K562 (cell line): ENCODE measurements at regions not wholly inside any gene's neighbourhood (a gene's known extent, or its start where the extent isn't known, plus 50 kb on each side); places are given as distances from the start of the nearest gene placed in this dataset.

Source experiments
- ATAC-seq: fragments of 200-7000 bp; cut with Tn5 transposase; 3 replicates; pipeline ENCODE4 v1.9.1; 2020; ENCODE audit warnings: moderate library complexity
- BruUV-seq: library from RNA; stranded (reverse); fragments of 400-500 nt; replicated peaks from 2 replicates; lab custom pipeline; 2021; lab: Mats Ljungman, UMichigan
- CTCF ChIA-PET: fragments of 300-600 bp; formaldehyde crosslinking; extraction: SDS; loops from one replicate; lab custom pipeline; 2021; ENCODE audit warnings: low intra/inter-chr PET ratio; lab: Yijun Ruan, JAX
- POLR2A ChIA-PET: fragments of 300-600, 350-650 bp; sonication (Branson Sonifier 250); formaldehyde crosslinking; extraction: SDS; loops from one replicate; lab custom pipeline; 2021; ENCODE audit warnings: antibody characterized with exemption, inconsistent platforms; lab: Yijun Ruan, JAX
- DNase-seq, 4 experiments: peaks; one replicate each; pipeline versions ENCODE4 v3.0.0 to v3.0.0-alpha.2; 2011 to 2018; ENCODE audit warnings: low spot score in 3 of 4, mixed read lengths in 3 of 4; ENCODE audit errors: extremely low read depth in 1 of 4
- FAIRE-seq: peaks from 2 replicates; lab custom pipeline; 2011; peaks lifted over from hg19 to GRCh38; lab: Jason Lieb, UNC
- H2AFZ ChIP-seq: 2 replicates; pipeline ENCODE4 v1.6.0; 2011; ENCODE audit warnings: low read depth, low read length, control low read depth, inconsistent platforms
- H3K27ac ChIP-seq: fragments of 200-600 bp; 3 replicates; pipeline ENCODE4 v1.8.0; 2011; ENCODE audit warnings: low read depth, mild to moderate bottlenecking, control low read depth, inconsistent platforms, low read length, moderate library complexity, mixed read lengths; ENCODE audit errors: extremely low read depth
- H3K27me3 ChIP-seq, 2 experiments: fragments of 300-600 bp in 1 of 2; 2 replicates in 1 of 2; 3 replicates in 1 of 2; pipeline versions ENCODE4 v1.6.0 to v1.8.0; 2011; ENCODE audit warnings: inconsistent platforms in 2 of 2, low read length in 2 of 2, mild to moderate bottlenecking in 1 of 2, mixed read lengths in 1 of 2, moderate library complexity in 1 of 2; ENCODE audit not compliant: control insufficient read depth in 2 of 2, insufficient read depth in 2 of 2
- H3K36me3 ChIP-seq: fragments of 300-600 bp; 3 replicates; pipeline ENCODE4 v1.8.0; 2011; ENCODE audit warnings: mild to moderate bottlenecking, low read length, inconsistent platforms; ENCODE audit not compliant: control insufficient read depth, insufficient read depth
- H3K4me1 ChIP-seq, 2 experiments: fragments of 200-600 bp in 1 of 2; replicated peaks in 1 of 2; 2 replicates in 1 of 2; 3 replicates in 1 of 2; pipeline versions ENCODE4 v1.5.1 to v1.8.0; 2011; ENCODE audit warnings: inconsistent platforms in 2 of 2, low read length in 2 of 2, mild to moderate bottlenecking in 1 of 2, mixed read lengths in 1 of 2, moderate library complexity in 1 of 2; ENCODE audit not compliant: control insufficient read depth in 2 of 2, insufficient read depth in 2 of 2
- H3K4me2 ChIP-seq: 2 replicates; pipeline ENCODE4 v1.6.1; 2011; ENCODE audit warnings: low read length, control low read depth, inconsistent platforms, mixed read lengths; ENCODE audit not compliant: insufficient read depth
- H3K4me3 ChIP-seq: fragments of 200-600 bp; sonication (generic), shearing (Covaris generic); 2 replicates; pipeline ENCODE4 v1.5.1; 2016; ENCODE audit warnings: control low read depth, inconsistent platforms
- H3K79me2 ChIP-seq: fragments of 200-600 bp; 3 replicates; pipeline ENCODE4 v1.8.0; 2011; ENCODE audit warnings: low read length, inconsistent platforms; ENCODE audit not compliant: control insufficient read depth, insufficient read depth
- H3K9ac ChIP-seq, 2 experiments: 2 replicates each; pipeline versions ENCODE4 v1.6.0 to v1.6.1; 2011; ENCODE audit warnings: low read depth in 2 of 2, low read length in 2 of 2, control low read depth in 1 of 2, inconsistent platforms in 1 of 2, mild to moderate bottlenecking in 1 of 2, mixed read lengths in 1 of 2; ENCODE audit not compliant: insufficient read depth in 1 of 2
- H3K9me1 ChIP-seq: one replicate; pipeline ENCODE4 v1.6.0; 2011; ENCODE audit warnings: inconsistent platforms, mild to moderate bottlenecking, low read length, moderate library complexity; ENCODE audit not compliant: control insufficient read depth, insufficient read depth
- H3K9me3 ChIP-seq: replicated peaks from 2 replicates; pipeline ENCODE4 v1.5.1; 2011; ENCODE audit warnings: low read depth, low read length, inconsistent platforms; ENCODE audit not compliant: control insufficient read depth, insufficient read depth
- H4K20me1 ChIP-seq: replicated peaks from 2 replicates; pipeline ENCODE4 v1.6.1; 2011; ENCODE audit warnings: low read length, inconsistent platforms, mixed read lengths; ENCODE audit not compliant: control insufficient read depth, insufficient read depth
- ARID1B ChIP-seq: fragments of 450-650 bp; IDR thresholded peaks from 2 replicates; pipeline ENCODE4 v1.6.1; 2016; ENCODE audit warnings: antibody characterized with exemption, mild to moderate bottlenecking, inconsistent platforms
- CBX3 ChIP-seq, 2 experiments: IDR thresholded peaks; 1 replicate in 1 of 2; 2 replicates in 1 of 2; pipeline ENCODE4 v1.6.1; 2012; ENCODE audit warnings: inconsistent platforms in 2 of 2, low read length in 2 of 2, borderline replicate concordance in 1 of 2, control low read depth in 1 of 2
- MAFK ChIP-seq: IDR thresholded peaks from 2 replicates; pipeline ENCODE4 v1.6.1; 2011; ENCODE audit warnings: low read length, improper control_type of control experiment
- MCM2 ChIP-seq: fragments of 450-650 bp; IDR thresholded peaks from 2 replicates; pipeline ENCODE4 v1.6.1; 2017; ENCODE audit warnings: low read depth, mild to moderate bottlenecking
- POLR2AphosphoS2 ChIP-seq: IDR thresholded peaks from 2 replicates; pipeline ENCODE4 v1.6.1; 2012; ENCODE audit warnings: low read length, improper control_type of control experiment
- STAT5B ChIP-seq: fragments of 250-450 bp; sonication (Bioruptor Pico); IDR thresholded peaks from 2 replicates; pipeline ENCODE4 v1.8.0; 2021; ENCODE audit warnings: mild to moderate bottlenecking, inconsistent platforms
- WHSC1 ChIP-seq: IDR thresholded peaks from one replicate; pipeline ENCODE4 v1.6.1; 2012; ENCODE audit warnings: low read length, control low read depth, inconsistent platforms
- ZNF707 ChIP-seq: fragments of 250-450 bp; sonication (Bioruptor Pico); conservative IDR thresholded peaks from 2 replicates; pipeline ENCODE4 v1.8.0; 2022; ENCODE audit warnings: inconsistent platforms, mild to moderate bottlenecking, moderate library complexity
- WGBS: fragments of 100-300 bp; shearing (Covaris generic); methylation state at CpG from one replicate; pipeline ENCODE4 v1.1.6; 2016; ENCODE audit warnings: low coverage, mixed read lengths; ENCODE audit not compliant: insufficient coverage; ENCODE audit errors: missing lambda C conversion rate; 5-methylcytosine and 5-hydroxymethylcytosine counted together
- in situ Hi-C: fragments of 300-500 bp; cut with MboI; formaldehyde crosslinking; loops from 4 replicates; pipeline ENCODE4 v1.15.0; 2018; ENCODE audit warnings: inconsistent platforms, mixed read lengths
- intact Hi-C: fragments of 100-400 bp; cut with micrococcal nuclease; formaldehyde crosslinking; loops from 2 replicates; pipeline ENCODE4 v1.14.2; 2022
- TF ChIP-seq, protein P1 (sequence below): fragments of 450-650 bp; formaldehyde crosslinking; IDR thresholded peaks from 2 replicates; pipeline ENCODE4 v1.4.0; 2020; ENCODE audit warnings: mild to moderate bottlenecking, moderate library complexity
- TF ChIP-seq, protein P2 (sequence below): fragments of 450-650 bp; IDR thresholded peaks from 2 replicates; pipeline ENCODE4 v1.6.1; 2017; ENCODE audit warnings: mild to moderate bottlenecking, moderate library complexity
- TF ChIP-seq, protein P3 (sequence below): fragments of 450-650 bp; formaldehyde crosslinking; IDR thresholded peaks from 2 replicates; pipeline ENCODE4 v1.4.0; 2020; ENCODE audit warnings: mild to moderate bottlenecking, mixed read lengths

DNA sequence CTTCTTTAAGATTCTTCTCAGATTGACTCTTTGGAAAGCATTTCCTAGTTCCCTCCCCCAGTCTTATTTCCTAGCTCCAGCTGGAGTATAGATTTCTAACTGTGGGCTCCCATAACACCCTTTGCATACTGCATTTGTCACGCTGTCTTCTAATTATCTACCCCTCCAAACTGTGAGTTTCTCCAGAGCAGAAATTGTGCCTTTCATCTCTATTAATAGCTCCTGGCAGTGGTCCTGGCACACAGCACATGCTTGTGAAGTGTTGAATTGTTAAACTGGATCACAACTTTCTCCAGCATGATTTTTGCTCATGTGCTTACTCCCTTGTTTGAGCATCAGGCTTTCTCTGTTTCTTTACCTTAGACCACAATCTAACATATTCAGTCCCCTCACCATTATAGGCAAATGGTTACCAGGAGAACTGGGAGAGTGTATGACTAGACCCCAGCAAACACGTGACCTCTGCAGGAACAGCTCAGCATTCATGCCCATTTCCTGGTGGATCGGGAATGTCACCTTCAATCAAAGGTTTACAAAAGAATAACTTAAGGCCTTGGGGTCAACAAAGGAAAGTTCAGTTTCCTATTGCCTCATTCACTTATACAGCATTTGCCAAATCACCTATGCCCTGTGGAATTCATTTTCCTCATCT lies 175.7 kb upstream of the TANK start:
- in situ Hi-C loops, result no loop called here
- H3K4me2 ChIP-seq, result no peak overlapping the region
- H2AFZ ChIP-seq, result no peak overlapping the region

DNA sequence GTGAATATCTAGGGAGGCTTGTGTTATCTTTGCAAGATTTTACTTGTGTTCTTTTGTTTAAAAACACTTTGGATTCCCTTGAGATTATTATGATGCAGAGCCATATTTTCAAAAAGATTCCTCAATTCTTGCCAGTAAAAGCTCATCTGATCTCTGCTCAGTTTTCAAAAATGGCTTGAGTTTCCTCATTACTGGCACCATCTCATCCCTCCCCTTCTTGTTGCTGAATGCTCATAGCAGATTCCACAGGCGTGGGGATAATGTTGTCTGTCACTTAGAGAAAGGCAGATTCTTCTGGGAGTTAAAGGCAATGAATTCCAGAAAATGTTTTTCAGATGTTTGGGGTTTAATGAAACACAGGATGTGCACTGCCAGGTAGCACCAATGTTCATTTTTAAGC lies 170.4 kb upstream of the TANK start:
- no peak overlapping the region for H3K9ac ChIP-seq
- intact Hi-C loops (loop anchor here (10.0 kb wide), 1 partner anchor 285 kb away; no protein-coding TSS in a partner anchor), in situ Hi-C loops (no loop called here)
- no peak for ATAC-seq
- 0% methylated on average over 1 of the region's 1 CpG for WGBS
- H2AFZ ChIP-seq, result no peak overlapping the region
- no peaks in the 10 kb centered on the region for H3K9me1 ChIP-seq
- no peak overlapping the region for H3K4me3 ChIP-seq
- no peaks in the 10 kb centered on the region for H3K36me3 ChIP-seq
- BruUV-seq, result no TSS peak
- H3K9me3 ChIP-seq, result no peaks in the 10 kb centered on the region
- no peak overlapping the region for H3K27ac ChIP-seq
- H4K20me1 ChIP-seq, result no peaks in the 10 kb centered on the region
- no peak overlapping the region for H3K4me2 ChIP-seq
- no peak for FAIRE-seq
- ChIA-PET POLR2A (interaction anchor here (0.7 to 1.1 kb wide), 2 partner anchors 543 to 665 kb away, joined by 3 read pairs; no protein-coding TSS in a partner anchor), CTCF (no interaction called here)
- no peaks in the 10 kb centered on the region for H3K4me1 ChIP-seq
- H3K27me3 ChIP-seq, result no peaks in the 10 kb centered on the region
- DNase-seq, result no peak
- H3K79me2 ChIP-seq, result no peaks in the 10 kb centered on the region
- TF ChIP-seq CBX3 (IDR thresholded peaks at IDR 0.05; ENCODE audit: borderline replicate concordance in 1 of 2, low read length in 2 of 2) (no peak), MCM2 (no peak), MAFK (no peak), WHSC1 (no peak), ZNF707 (CRISPR knock-in tag) (no peak), POLR2AphosphoS2 (no peak), STAT5B (CRISPR knock-in tag) (no peak)
- TF ChIP-seq, protein P1, sequence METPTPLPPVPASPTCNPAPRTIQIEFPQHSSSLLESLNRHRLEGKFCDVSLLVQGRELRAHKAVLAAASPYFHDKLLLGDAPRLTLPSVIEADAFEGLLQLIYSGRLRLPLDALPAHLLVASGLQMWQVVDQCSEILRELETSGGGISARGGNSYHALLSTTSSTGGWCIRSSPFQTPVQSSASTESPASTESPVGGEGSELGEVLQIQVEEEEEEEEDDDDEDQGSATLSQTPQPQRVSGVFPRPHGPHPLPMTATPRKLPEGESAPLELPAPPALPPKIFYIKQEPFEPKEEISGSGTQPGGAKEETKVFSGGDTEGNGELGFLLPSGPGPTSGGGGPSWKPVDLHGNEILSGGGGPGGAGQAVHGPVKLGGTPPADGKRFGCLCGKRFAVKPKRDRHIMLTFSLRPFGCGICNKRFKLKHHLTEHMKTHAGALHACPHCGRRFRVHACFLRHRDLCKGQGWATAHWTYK (CRISPR knock-in tag), result no peak
- TF ChIP-seq, protein P2, sequence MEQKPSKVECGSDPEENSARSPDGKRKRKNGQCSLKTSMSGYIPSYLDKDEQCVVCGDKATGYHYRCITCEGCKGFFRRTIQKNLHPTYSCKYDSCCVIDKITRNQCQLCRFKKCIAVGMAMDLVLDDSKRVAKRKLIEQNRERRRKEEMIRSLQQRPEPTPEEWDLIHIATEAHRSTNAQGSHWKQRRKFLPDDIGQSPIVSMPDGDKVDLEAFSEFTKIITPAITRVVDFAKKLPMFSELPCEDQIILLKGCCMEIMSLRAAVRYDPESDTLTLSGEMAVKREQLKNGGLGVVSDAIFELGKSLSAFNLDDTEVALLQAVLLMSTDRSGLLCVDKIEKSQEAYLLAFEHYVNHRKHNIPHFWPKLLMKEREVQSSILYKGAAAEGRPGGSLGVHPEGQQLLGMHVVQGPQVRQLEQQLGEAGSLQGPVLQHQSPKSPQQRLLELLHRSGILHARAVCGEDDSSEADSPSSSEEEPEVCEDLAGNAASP, result no peak

More for the DNA sequence above, 175.7 kb upstream of the TANK start:
- H3K4me1 ChIP-seq, result no peaks in the 10 kb centered on the region
- no peak overlapping the region for H3K4me3 ChIP-seq
- no peak overlapping the region for H3K27ac ChIP-seq
- TF ChIP-seq, protein P3, sequence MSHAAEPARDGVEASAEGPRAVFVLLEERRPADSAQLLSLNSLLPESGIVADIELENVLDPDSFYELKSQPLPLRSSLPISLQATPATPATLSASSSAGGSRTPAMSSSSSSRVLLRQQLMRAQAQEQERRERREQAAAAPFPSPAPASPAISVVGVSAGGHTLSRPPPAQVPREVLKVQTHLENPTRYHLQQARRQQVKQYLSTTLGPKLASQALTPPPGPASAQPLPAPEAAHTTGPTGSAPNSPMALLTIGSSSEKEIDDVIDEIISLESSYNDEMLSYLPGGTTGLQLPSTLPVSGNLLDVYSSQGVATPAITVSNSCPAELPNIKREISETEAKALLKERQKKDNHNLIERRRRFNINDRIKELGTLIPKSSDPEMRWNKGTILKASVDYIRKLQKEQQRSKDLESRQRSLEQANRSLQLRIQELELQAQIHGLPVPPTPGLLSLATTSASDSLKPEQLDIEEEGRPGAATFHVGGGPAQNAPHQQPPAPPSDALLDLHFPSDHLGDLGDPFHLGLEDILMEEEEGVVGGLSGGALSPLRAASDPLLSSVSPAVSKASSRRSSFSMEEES (CRISPR knock-in tag), result peak; percentile 35; the same call in 1 of the 2 replicates
- TF ChIP-seq ARID1B, result no peak
- H3K27me3 ChIP-seq, result no peaks in the 10 kb centered on the region
- ATAC-seq (no peak), FAIRE-seq (no peak), DNase-seq (no peak)
- H3K9ac ChIP-seq, result no peak overlapping the region
- H3K9me3 ChIP-seq, result no peaks in the 10 kb centered on the region
- H3K79me2 ChIP-seq, result no peaks in the 10 kb centered on the region
- H3K9me1 ChIP-seq, result no peaks in the 10 kb centered on the region
- intact Hi-C loops, result no loop called here
- no TSS peak for BruUV-seq
- POLR2A ChIA-PET, result no interaction called here
- no peaks in the 10 kb centered on the region for H4K20me1 ChIP-seq
- CTCF ChIA-PET, result no interaction called here
- 3% methylated on average over 3 of the region's 3 CpGs for WGBS
- no peaks in the 10 kb centered on the region for H3K36me3 ChIP-seq
